OCI-LY3 (cell line): ENCODE measurements at regions not wholly inside any gene's neighbourhood (a gene's known extent, or its start where the extent isn't known, plus 50 kb on each side); places are given as distances from the start of the nearest gene placed in this dataset.

Experiments used
- H2AFZ ChIP-seq: fragments of 200-600, 300-600 bp; shearing (Covaris generic); 2 replicates; pipeline ENCODE4 v1.6.0; 2014; ENCODE audit warnings: antibody characterized with exemption, low read depth, low read length
- H3K27ac ChIP-seq: fragments of 200-600, 300-600 bp; sonication (generic); 2 replicates; pipeline ENCODE4 v1.5.1; 2014; ENCODE audit warnings: mild to moderate bottlenecking, low read length, moderate library complexity, mixed read lengths
- H3K27me3 ChIP-seq: fragments of 200-600, 300-600 bp; sonication (generic); 2 replicates; pipeline ENCODE4 v1.6.1; 2014; ENCODE audit warnings: low read depth, low read length, mixed read lengths
- H3K36me3 ChIP-seq: fragments of 200-600, 300-600 bp; sonication (generic); replicated peaks from 2 replicates; pipeline ENCODE3; 2014; ENCODE audit warnings: low read depth, low read length, mixed read lengths
- H3K4me1 ChIP-seq: fragments of 300-600, 200-600 bp; sonication (generic); 2 replicates; pipeline ENCODE4 v1.6.1; 2014; ENCODE audit warnings: low read length, mixed read lengths
- H3K4me2 ChIP-seq: fragments of 200-600, 300-600 bp; sonication (generic); 2 replicates; pipeline ENCODE4 v1.6.1; 2014; ENCODE audit warnings: low read length, mixed read lengths
- H3K4me3 ChIP-seq: fragments of 300-600, 200-600 bp; sonication (generic); 2 replicates; pipeline ENCODE4 v1.5.1; 2014; ENCODE audit warnings: antibody characterized with exemption, mild to moderate bottlenecking, low read length, moderate library complexity
- H3K79me2 ChIP-seq: fragments of 300-600, 200-600 bp; shearing (Covaris generic); 2 replicates; pipeline ENCODE4 v1.6.1; 2014; ENCODE audit warnings: mild to moderate bottlenecking, low read length, mixed read lengths
- H3K9ac ChIP-seq: fragments of 300-600, 200-600 bp; shearing (Covaris generic); 2 replicates; pipeline ENCODE4 v1.6.0; 2014; ENCODE audit warnings: mild to moderate bottlenecking, low read length, moderate library complexity
- H3K9me3 ChIP-seq: fragments of 200-600, 300-600 bp; shearing (Covaris generic); 2 replicates; pipeline ENCODE4 v1.6.1; 2014; ENCODE audit warnings: low read length, mixed read lengths; ENCODE audit not compliant: insufficient read depth
- H4K20me1 ChIP-seq: fragments of 200-600, 300-600 bp; sonication (generic); 2 replicates; pipeline ENCODE4 v1.6.1; 2016; ENCODE audit warnings: low read length, mixed read lengths; ENCODE audit not compliant: insufficient read depth
- EZH2phosphoT487 ChIP-seq: fragments of 200-600 bp; shearing (Covaris generic); IDR thresholded peaks from 2 replicates; pipeline ENCODE4 v1.6.1; 2018; ENCODE audit warnings: antibody characterized with exemption, mixed run types, low read depth
- TF ChIP-seq, protein P1 (sequence below): fragments of 200-600, 300-600 bp; sonication (generic); IDR thresholded peaks from 2 replicates; pipeline ENCODE4 v1.5.1; 2014; ENCODE audit warnings: antibody characterized with exemption, low read length, low read depth

DNA sequence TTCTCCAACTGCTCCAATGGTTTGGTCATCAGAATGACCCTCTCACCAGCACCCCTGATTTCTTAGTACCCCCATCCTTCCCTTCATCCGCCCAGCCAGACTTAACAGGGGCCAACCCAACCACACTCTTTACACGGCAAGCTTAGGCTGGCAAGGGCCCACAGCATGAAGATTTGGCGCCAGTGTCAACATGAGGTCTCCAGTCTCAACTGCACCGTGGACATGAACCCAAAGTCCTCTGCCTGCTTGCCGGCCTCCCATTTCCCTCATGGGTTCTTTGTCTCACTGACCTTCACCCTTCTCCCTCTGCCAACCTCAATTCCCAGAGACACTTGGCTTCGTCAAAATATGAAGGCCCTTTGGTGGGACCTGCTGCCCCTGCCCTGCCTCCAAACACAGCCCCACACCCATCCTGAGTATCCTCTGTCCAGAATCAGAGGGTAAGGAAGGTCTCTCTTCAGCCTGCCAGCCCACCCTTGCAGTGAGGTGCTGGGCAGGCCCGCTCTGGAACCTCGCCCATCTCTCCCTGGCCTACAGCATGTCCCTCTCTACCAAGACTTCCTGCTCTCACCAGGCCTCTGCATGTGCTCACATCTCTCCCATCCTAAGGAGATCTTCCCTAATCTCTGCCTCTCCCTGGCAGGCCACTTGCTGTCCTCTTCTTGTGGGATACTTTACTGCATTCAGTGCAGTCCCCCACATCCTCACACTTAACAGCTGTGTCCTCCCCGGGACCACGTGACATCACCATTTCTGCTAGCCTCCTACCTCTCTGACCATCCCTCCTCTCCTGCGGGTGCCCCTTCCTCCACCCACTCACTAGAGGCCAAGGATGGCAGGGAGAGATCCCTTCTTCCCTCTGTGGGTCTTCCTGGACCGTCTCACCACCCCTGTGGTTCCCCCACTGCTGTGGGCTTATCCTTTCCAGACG lies 91.7 kb upstream of the ZMIZ1 start:
- Histone ChIP-seq H3K27me3 (peaks cover 7% of the 10 kb centered on the region; the same call in 1 of the 2 replicates), H3K4me2 (no peak overlapping the region), H3K9me3 (no peaks in the 10 kb centered on the region), H3K9ac (no peak overlapping the region), H3K4me3 (no peak overlapping the region), H2AFZ (no peak overlapping the region), H4K20me1 (no peaks in the 10 kb centered on the region), H3K4me1 (peaks cover 12% of the 10 kb centered on the region), H3K36me3 (no peaks in the 10 kb centered on the region), H3K27ac (no peak overlapping the region), H3K79me2 (no peaks in the 10 kb centered on the region)
- TF ChIP-seq, protein P1, sequence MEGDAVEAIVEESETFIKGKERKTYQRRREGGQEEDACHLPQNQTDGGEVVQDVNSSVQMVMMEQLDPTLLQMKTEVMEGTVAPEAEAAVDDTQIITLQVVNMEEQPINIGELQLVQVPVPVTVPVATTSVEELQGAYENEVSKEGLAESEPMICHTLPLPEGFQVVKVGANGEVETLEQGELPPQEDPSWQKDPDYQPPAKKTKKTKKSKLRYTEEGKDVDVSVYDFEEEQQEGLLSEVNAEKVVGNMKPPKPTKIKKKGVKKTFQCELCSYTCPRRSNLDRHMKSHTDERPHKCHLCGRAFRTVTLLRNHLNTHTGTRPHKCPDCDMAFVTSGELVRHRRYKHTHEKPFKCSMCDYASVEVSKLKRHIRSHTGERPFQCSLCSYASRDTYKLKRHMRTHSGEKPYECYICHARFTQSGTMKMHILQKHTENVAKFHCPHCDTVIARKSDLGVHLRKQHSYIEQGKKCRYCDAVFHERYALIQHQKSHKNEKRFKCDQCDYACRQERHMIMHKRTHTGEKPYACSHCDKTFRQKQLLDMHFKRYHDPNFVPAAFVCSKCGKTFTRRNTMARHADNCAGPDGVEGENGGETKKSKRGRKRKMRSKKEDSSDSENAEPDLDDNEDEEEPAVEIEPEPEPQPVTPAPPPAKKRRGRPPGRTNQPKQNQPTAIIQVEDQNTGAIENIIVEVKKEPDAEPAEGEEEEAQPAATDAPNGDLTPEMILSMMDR = no peak
- TF ChIP-seq EZH2phosphoT487 = no peak

DNA sequence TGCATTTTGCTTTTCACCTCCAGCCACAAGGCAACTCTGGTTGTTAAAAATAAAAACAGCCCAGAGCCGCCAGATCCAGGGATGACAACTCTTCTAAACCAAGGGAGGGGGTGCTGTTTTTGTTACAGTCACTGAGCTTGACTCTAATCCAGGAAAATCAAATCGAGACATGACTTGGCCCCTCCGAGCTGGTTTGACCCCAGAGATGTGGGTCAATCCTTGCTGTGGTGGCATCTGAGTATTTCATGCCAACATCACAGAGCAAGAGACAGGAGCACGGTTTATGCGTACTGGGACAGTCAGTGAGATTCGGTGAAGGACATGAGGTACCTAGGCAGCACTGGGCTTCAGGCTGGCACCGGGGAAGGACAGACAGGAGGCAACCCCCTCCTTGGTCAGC lies 88.8 kb upstream of the ZMIZ1 start:
- peaks cover 7% of the 10 kb centered on the region; the same call in 1 of the 2 replicates for H3K27me3 ChIP-seq
- no peak for TF ChIP-seq EZH2phosphoT487
- TF ChIP-seq, protein P1 = no peak
- no peak overlapping the region for H3K9ac ChIP-seq
- no peak overlapping the region for H2AFZ ChIP-seq
- no peak overlapping the region for H3K4me2 ChIP-seq
- H3K4me3 ChIP-seq = no peak overlapping the region
- H3K27ac ChIP-seq = no peak overlapping the region
- H3K4me1 ChIP-seq = peaks cover 5% of the 10 kb centered on the region
- no peaks in the 10 kb centered on the region for H3K9me3 ChIP-seq
- H4K20me1 ChIP-seq = no peaks in the 10 kb centered on the region
- H3K79me2 ChIP-seq = no peaks in the 10 kb centered on the region
- H3K36me3 ChIP-seq = no peaks in the 10 kb centered on the region

DNA sequence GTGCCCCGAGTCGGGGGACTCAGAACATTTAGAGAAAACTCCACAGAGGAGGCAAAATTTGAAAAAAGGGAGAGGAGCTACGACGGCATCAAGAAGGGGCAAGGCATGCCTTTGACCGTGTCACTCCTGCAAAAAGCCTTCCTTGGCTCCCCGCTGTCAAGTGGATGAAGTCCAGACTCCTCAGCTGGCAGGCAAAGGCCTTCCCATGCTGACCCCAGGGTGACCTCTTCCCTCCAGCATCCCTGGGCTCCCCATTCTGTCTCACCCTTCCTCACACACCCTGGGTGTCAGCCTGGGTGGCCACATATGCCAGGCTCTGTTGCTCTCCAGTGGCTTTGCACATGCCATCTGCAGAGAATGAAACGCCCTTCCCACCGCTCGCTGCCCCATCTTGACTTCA lies 88.4 kb upstream of the ZMIZ1 start:
- H3K4me1 ChIP-seq = peaks cover 5% of the 10 kb centered on the region
- H3K79me2 ChIP-seq = no peaks in the 10 kb centered on the region
- no peaks in the 10 kb centered on the region for H3K9me3 ChIP-seq
- no peak overlapping the region for H3K27ac ChIP-seq
- H3K27me3 ChIP-seq = peaks cover 7% of the 10 kb centered on the region; the same call in 1 of the 2 replicates
- no peaks in the 10 kb centered on the region for H4K20me1 ChIP-seq
- TF ChIP-seq, protein P1 = no peak
- no peak for TF ChIP-seq EZH2phosphoT487
- H2AFZ ChIP-seq = no peak overlapping the region
- no peak overlapping the region for H3K9ac ChIP-seq
- H3K4me2 ChIP-seq = no peak overlapping the region
- H3K4me3 ChIP-seq = no peak overlapping the region
- no peaks in the 10 kb centered on the region for H3K36me3 ChIP-seq

DNA sequence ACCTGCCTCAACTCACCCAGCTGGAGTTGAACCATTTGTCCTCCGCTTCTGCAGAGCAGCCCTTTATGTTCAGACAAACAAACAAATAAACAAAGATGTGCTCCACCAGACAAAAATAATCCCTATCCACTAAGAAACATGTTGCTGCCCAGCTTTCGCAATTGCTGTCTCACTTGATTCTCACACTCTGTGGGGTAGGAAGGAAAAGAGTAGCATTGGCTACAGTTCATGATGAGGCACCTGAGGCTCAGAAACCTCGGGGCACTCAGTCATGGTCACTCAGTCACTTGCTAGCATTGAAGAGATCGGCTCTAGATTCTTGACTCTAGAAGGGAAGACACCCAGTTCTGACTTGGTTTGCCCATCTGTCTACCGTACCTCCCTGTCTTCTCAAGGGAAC lies 88.0 kb upstream of the ZMIZ1 start:
- Histone ChIP-seq H3K36me3 (no peaks in the 10 kb centered on the region), H3K4me1 (peaks cover 5% of the 10 kb centered on the region), H2AFZ (no peak overlapping the region), H3K4me2 (no peak overlapping the region), H3K27ac (no peak overlapping the region), H3K9ac (no peak overlapping the region), H4K20me1 (no peaks in the 10 kb centered on the region), H3K27me3 (peaks cover 7% of the 10 kb centered on the region; the same call in 1 of the 2 replicates), H3K4me3 (no peak overlapping the region), H3K9me3 (no peaks in the 10 kb centered on the region), H3K79me2 (no peaks in the 10 kb centered on the region)
- no peak for TF ChIP-seq EZH2phosphoT487
- TF ChIP-seq, protein P1 = no peak
